GM12865 (cell line): ENCODE measurements at regions not wholly inside any gene's neighbourhood (a gene's known extent, or its start where the extent isn't known, plus 50 kb on each side); places are given as distances from the start of the nearest gene placed in this dataset.
"Not testable (repeated sequence)": the region's sequence is repeated elsewhere in the genome, so short reads cannot be mapped to it uniquely, and the experiment has no call there.

Source experiments
- DNase-seq: peaks from one replicate; pipeline ENCODE4 v3.0.0; 2010; ENCODE audit warnings: low read depth
- H3K4me3 ChIP-seq: 2 replicates; pipeline ENCODE4 v1.5.1; 2011; ENCODE audit warnings: mild to moderate bottlenecking, low read depth, low read length, control low read depth
- TF ChIP-seq, protein P1 (sequence below): IDR thresholded peaks from 2 replicates; pipeline ENCODE4 v1.5.1; 2011; ENCODE audit warnings: low read length, control low read depth, low read depth, inconsistent platforms; ENCODE audit not compliant: insufficient read depth; ENCODE audit errors: missing control alignments

DNA sequence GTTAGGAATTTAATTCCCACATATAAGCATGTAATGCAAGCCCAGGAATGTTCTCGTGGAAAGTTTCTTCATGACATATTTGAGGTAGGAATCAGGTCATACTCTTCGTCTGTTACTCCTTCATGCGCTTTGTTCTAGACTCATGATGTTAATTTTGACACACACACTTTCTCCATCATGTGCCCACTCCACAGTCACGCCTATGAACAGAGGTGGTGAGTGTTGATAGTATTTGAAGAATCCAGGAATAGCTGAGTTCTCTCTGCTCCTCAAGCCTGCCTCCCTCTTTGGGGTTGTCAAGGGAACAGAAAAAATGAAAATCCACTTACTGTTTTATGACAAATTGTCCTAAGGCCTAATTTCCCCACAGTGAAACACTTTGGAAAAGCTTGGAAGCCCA lies 117.3 kb upstream of the SERPINE2 start:
- H3K4me3 ChIP-seq: no peak overlapping the region
- TF ChIP-seq, protein P1, sequence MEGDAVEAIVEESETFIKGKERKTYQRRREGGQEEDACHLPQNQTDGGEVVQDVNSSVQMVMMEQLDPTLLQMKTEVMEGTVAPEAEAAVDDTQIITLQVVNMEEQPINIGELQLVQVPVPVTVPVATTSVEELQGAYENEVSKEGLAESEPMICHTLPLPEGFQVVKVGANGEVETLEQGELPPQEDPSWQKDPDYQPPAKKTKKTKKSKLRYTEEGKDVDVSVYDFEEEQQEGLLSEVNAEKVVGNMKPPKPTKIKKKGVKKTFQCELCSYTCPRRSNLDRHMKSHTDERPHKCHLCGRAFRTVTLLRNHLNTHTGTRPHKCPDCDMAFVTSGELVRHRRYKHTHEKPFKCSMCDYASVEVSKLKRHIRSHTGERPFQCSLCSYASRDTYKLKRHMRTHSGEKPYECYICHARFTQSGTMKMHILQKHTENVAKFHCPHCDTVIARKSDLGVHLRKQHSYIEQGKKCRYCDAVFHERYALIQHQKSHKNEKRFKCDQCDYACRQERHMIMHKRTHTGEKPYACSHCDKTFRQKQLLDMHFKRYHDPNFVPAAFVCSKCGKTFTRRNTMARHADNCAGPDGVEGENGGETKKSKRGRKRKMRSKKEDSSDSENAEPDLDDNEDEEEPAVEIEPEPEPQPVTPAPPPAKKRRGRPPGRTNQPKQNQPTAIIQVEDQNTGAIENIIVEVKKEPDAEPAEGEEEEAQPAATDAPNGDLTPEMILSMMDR: no peak
- no peak for DNase-seq

DNA sequence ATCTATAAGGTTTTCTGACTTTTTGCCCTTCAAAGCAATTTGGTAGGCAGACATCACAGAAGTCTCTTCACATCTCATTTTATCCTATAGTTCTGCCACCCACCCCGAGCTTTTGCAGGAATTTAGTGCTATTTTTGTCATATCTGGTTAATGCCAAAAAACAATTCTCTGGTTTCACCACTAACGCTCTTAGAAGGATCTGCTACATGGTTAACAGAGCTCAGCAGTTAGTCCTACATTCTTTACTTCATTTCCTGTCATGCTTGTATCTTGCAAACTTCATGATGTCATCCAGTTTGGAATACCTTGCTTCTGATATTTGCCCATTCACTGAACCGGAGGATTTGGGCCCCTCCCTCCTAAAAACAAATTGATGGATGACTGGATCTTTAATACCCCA lies 116.8 kb upstream of the SERPINE2 start:
- no peak overlapping the region for H3K4me3 ChIP-seq
- TF ChIP-seq, protein P1: no peak
- no peak for DNase-seq

DNA sequence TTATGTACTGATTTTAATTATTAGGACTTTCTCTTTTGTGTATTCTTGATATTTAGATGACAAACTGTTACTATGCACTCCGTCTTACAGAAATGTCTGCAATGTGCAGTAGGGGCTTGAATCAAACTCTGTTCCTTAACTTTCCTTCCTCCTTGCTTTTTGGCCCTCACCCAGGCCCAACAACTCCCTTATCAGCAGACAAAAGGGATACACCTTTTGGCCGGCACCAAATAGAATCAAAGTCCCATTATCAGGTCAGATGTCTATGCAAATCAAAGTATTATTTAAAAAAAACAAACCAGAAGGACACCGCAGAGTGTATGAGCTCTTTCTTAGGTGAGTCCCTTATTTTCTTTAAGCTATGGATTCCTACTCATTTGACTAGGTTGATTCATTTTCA lies 116.3 kb upstream of the SERPINE2 start:
- no peak for DNase-seq
- TF ChIP-seq, protein P1: no peak
- H3K4me3 ChIP-seq: no peak overlapping the region

DNA sequence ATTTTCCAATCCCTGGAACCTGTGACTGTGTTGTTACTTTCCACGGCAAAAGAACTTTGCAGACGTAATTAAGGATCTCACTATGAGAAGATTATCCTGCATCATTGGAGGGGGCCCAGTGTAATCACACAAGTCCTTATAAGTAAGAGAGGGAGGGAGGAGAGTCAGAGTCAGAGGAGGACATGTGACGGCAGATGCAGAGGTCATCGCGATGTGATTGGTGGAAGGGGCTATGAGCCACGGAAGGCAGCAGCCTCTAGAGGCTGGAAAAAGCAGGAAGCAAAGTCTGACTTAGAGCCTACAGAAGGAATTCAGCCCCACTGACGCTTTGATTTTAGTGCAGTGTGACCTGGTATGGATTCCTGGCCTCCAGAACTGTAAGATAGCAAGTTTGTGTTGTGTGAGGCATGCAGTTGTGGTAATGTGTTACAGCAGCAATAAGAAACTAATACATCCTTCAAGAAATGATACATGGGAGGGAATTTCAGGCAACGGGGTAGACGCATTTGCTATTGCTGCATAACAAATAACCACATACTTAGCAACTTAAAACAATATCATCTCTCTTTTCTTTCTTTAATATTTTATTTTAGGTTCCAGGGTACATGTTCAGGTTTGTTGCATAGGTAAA lies 112.7 kb upstream of the SERPINE2 start:
- DNase-seq: no peak
- TF ChIP-seq, protein P1: no peak
- no peak overlapping the region for H3K4me3 ChIP-seq

DNA sequence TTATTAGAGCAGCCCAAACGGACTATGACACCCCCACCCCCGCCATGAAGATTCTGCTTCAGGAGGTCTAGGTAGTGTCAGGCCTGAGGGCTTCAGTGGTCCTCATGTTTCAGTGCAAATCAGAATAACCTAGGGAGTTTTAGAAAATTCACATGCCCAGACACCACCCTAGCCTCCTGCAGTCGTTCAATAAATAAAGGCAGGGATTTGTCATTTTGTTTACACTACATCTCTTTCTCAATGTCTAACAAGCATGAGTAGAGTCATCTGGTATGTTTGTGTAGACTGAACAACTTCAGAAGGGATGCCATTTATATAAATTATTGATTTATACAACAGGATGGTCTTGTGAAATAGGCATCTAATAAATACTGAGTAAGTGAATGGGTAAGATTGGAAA lies 112.1 kb upstream of the SERPINE2 start:
- DNase-seq: no peak
- H3K4me3 ChIP-seq: no peak overlapping the region
- TF ChIP-seq, protein P1: no peak

DNA sequence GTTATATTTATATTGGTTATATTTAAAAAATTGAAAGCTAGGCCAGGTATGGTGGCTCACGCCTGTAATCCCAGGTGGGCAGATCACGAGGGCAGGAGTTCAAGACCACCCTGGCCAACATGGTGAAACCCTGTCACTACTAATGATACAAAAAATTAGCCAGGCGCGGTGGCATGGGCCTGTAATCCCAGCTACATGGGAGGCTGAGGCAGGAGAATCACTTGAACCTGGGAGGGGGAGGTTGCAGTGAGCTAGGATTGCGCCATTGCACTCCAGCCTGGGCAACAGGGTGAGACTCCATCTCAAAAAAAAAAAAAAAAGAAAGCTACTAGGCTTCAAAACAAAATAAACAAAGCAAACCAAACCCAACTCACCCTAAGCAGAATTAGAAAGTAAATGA lies 109.0 kb upstream of the SERPINE2 start:
- DNase-seq, H3K4me3 ChIP-seq: not testable (repeated sequence)

DNA sequence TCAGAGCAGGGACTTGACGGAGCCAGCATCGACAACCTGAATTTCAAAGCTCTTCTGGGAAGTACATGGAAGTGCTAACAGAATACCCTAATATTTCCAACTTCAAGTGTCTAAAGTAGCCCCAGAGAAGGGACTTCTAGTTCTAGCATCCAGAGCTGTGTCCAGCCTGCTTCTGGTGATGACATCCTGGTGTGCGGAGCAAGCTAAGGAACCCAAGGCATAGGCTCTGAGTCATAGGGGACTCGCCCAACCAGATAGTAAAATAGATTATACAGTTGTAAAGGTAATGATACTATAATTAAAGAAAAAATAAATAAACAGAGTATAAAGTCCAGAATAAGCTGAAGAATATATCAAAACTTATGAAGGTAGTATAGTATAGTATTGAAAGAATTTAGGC lies 108.1 kb upstream of the SERPINE2 start:
- no peak for DNase-seq
- H3K4me3 ChIP-seq: no peak overlapping the region
- TF ChIP-seq, protein P1: no peak
